Small intestine (tissue), 7 donors: ENCODE measurements at regions not wholly inside any gene's neighbourhood (a gene's known extent, or its start where the extent isn't known, plus 50 kb on each side); places are given as distances from the start of the nearest gene placed in this dataset.

ENCODE experiments used
- DNase-seq, 2 donors: peaks; one replicate each; pipeline versions ENCODE4 v3.0.0 to v3.0.0-alpha.2; 2013
- FAIRE-seq: peaks from 2 replicates; lab custom pipeline; 2012; peaks lifted over from hg19 to GRCh38; lab: Jason Lieb, UNC
- H3K27ac ChIP-seq, 3 donors: one replicate each; pipeline ENCODE4 v1.5.1; 2013; ENCODE audit warnings: low read length in 2 of 3, mild to moderate bottlenecking in 2 of 3, control low read depth in 1 of 3, inconsistent platforms in 1 of 3, low read depth in 1 of 3, moderate library complexity in 1 of 3
- H3K27me3 ChIP-seq, 3 donors: one replicate each; pipeline ENCODE4 v1.6.1; 2013; ENCODE audit warnings: low read length in 3 of 3, inconsistent platforms in 1 of 3; ENCODE audit not compliant: control insufficient read depth in 3 of 3, insufficient read depth in 3 of 3
- H3K36me3 ChIP-seq, 3 donors: one replicate each; pipeline ENCODE4 v1.6.1; 2013; ENCODE audit warnings: low read length in 3 of 3, inconsistent platforms in 1 of 3, low read depth in 1 of 3, mild to moderate bottlenecking in 1 of 3, moderate library complexity in 1 of 3; ENCODE audit not compliant: control insufficient read depth in 3 of 3, insufficient read depth in 2 of 3
- H3K4me1 ChIP-seq, 3 donors: one replicate each; pipeline ENCODE4 v1.6.1; 2013; ENCODE audit warnings: low read length in 2 of 3, inconsistent platforms in 1 of 3, low read depth in 1 of 3, mild to moderate bottlenecking in 1 of 3, moderate library complexity in 1 of 3; ENCODE audit not compliant: control insufficient read depth in 3 of 3, insufficient read depth in 2 of 3
- H3K4me3 ChIP-seq, 3 donors: one replicate each; pipeline ENCODE4 v1.5.1; 2013; ENCODE audit warnings: low read length in 3 of 3, control low read depth in 1 of 3, inconsistent platforms in 1 of 3, low read depth in 1 of 3, mild to moderate bottlenecking in 1 of 3, moderate library complexity in 1 of 3
- H3K9me3 ChIP-seq, 2 donors: one replicate each; pipeline ENCODE4 v1.6.1; 2013; ENCODE audit warnings: low read depth in 1 of 2, low read length in 1 of 2; ENCODE audit not compliant: control insufficient read depth in 2 of 2, insufficient read depth in 1 of 2
- WGBS, 3 donors: extraction: QIAGEN DNeasy Blood & Tissue Kit; methylation state at CpG; one replicate each; pipeline ENCODE4 v1.1.7; 2013; 5-methylcytosine and 5-hydroxymethylcytosine counted together
- donor health status: healthy with polysubstance abuse.
- donor health status: control.
- donor health status: control.
- donor health status: Bipolar disorder and iron deficiency.
- donor health status: healthy.

DNA sequence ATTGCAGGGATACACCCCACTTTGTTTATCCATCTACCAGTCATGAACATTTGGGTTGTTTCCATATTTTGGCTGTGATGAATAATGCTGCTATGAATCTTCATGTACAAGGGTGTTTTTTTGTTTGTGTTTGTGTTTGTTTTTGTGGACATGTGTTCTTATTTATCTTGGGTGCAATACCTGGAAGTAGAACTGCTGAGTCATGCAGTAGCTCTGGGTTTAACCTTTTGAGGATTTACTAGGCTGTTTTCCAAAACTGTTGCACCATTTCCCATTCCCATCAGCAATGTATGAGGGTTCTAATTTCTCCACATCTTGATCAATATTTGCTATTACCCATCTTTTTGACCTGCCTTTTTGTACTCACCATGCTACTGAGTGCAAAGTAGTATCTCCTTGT lies 140.0 kb upstream of the CYP1B1 start:
- no peak for FAIRE-seq
- no peaks in the 10 kb centered on the region for H3K36me3 ChIP-seq
- no peak overlapping the region for H3K27ac ChIP-seq
- H3K4me1 ChIP-seq = peaks cover 0 to 6% (median 0%) of the 10 kb centered on the region in 3 donors
- H3K9me3 ChIP-seq = peaks cover 0 to 3% of the 10 kb centered on the region in 2 donors
- no peak for DNase-seq
- no peak overlapping the region for H3K4me3 ChIP-seq
- H3K27me3 ChIP-seq = peaks cover 0 to 4% (median 2%) of the 10 kb centered on the region in 3 donors

GRCh38 chr2:38215522-38215921 lies 139.6 kb upstream of the CYP1B1 start:
- Histone ChIP-seq H3K27ac (no peak overlapping the region), H3K9me3 (peaks cover 0 to 3% of the 10 kb centered on the region in 2 donors), H3K4me3 (no peak overlapping the region), H3K27me3 (peaks cover 0 to 4% (median 2%) of the 10 kb centered on the region in 3 donors), H3K4me1 (peaks cover 0 to 6% (median 0%) of the 10 kb centered on the region in 3 donors), H3K36me3 (no peaks in the 10 kb centered on the region)
- WGBS, 3 donors = 88 to 92% (median 91%) methylated on average over 2 of the region's 2 CpGs
- DNase-seq (no peak), FAIRE-seq (no peak)

GRCh38 chr2:38214209-38214717 lies 138.3 kb upstream of the CYP1B1 start:
- DNase-seq (peak in 1 of 2 donors; percentile 16), FAIRE-seq (no peak)
- no peak overlapping the region for H3K27ac ChIP-seq

DNA sequence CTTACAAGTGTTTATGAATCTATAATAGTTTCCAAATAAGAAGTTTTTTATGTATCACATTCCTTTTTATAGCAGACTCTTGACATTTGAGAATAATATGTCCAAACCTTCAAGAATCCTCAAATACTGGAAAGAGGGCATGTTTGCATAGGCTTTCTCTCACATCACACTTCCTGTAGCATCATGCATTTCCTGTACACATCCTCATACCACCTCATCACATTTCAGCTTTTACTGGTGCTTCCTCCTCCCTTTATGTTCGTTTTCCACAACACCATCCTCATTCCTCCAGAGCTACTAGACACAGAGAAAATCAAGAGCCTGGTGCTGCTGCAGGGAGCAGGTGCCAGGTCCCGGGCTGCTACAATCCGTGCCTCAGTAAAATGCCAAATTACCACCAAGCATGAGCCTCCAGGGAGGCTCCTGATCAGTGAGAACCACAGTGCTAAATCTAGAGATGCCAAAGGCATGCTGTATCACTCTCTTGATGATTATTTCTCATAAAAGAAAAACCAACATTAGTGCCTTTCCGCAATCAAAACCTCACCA lies 137.7 kb upstream of the CYP1B1 start:
- peaks cover 0 to 2% (median under 1%) of the 10 kb centered on the region in 3 donors for H3K27me3 ChIP-seq
- no peak for DNase-seq
- no peak overlapping the region for H3K27ac ChIP-seq
- H3K9me3 ChIP-seq = no peaks in the 10 kb centered on the region
- peaks cover 0 to 6% (median 0%) of the 10 kb centered on the region in 3 donors for H3K4me1 ChIP-seq
- no peak overlapping the region for H3K4me3 ChIP-seq
- no peak for FAIRE-seq
- WGBS, 3 donors = 79 to 86% (median 80%) methylated on average over 4 of the region's 4 CpGs
- no peaks in the 10 kb centered on the region for H3K36me3 ChIP-seq

More at GRCh38 chr2:38214209-38214717, 138.3 kb upstream of the CYP1B1 start:
- peaks cover 0 to 4% (median 2%) of the 10 kb centered on the region in 3 donors for H3K27me3 ChIP-seq
- no peaks in the 10 kb centered on the region for H3K9me3 ChIP-seq
- peaks cover 0 to 6% (median 0%) of the 10 kb centered on the region in 3 donors for H3K4me1 ChIP-seq
- no peak overlapping the region for H3K4me3 ChIP-seq
- 58 to 64% (median 58%) methylated on average over 5 of the region's 5 CpGs for WGBS, 3 donors
- no peaks in the 10 kb centered on the region for H3K36me3 ChIP-seq

DNA sequence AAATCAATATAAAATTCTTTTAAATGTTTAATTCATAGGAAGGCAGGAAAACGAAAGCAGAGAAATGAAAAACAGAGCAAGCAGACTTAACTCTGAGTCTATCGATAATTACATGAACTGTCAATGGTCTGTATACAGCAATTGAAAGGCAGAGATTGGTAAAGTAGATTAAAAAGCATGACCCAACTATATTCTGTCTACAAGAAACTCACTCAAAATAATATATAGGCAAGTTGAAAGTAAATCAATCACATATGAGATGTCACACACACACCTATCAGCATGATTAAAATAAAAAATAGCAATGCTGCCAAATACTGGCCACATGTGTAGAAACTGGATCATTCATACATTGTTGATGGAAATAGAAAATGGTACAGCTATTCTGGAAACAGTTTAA lies 136.4 kb upstream of the CYP1B1 start:
- Histone ChIP-seq H3K9me3 (no peaks in the 10 kb centered on the region), H3K27ac (no peak overlapping the region), H3K27me3 (peaks cover 0 to 2% (median 0%) of the 10 kb centered on the region in 3 donors), H3K4me1 (peaks cover 0 to 6% (median 0%) of the 10 kb centered on the region in 3 donors), H3K4me3 (no peak overlapping the region), H3K36me3 (no peaks in the 10 kb centered on the region)
- DNase-seq (no peak), FAIRE-seq (no peak)
- WGBS, 3 donors = 93 to 96% (median 94%) methylated on average over 2 of the region's 2 CpGs

DNA sequence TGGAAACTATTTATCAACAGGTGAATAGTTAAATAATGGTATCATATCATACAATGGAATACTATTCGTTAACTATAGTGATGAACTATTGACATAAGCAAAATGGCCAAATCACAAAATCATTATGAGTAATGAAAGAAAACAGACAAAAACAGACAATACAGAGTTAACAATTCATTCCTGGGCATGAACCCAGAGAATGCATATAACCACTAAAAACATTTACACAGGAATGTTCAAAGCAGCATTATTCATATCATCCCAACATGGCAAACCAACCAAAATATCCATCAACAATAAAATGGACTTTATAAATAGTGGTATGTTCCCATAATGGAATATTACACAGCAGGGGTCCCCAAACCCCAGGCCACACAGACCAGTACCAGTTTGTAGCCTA lies 131.2 kb upstream of the CYP1B1 start:
- no peaks in the 10 kb centered on the region for H3K27me3 ChIP-seq
- no peaks in the 10 kb centered on the region for H3K9me3 ChIP-seq
- H3K27ac ChIP-seq = no peak overlapping the region
- H3K4me1 ChIP-seq = no peaks in the 10 kb centered on the region
- H3K36me3 ChIP-seq = no peaks in the 10 kb centered on the region
- H3K4me3 ChIP-seq = no peak overlapping the region
- 84 to 95% (median 93%) methylated on average over 1 of the region's 1 CpG for WGBS, 3 donors
- DNase-seq = no peak
- no peak for FAIRE-seq

GRCh38 chr2:38203446-38203810 lies 127.5 kb upstream of the CYP1B1 start:
- Histone ChIP-seq H3K9me3 (no peaks in the 10 kb centered on the region), H3K36me3 (no peaks in the 10 kb centered on the region), H3K27me3 (no peaks in the 10 kb centered on the region), H3K4me3 (no peak overlapping the region), H3K4me1 (no peaks in the 10 kb centered on the region), H3K27ac (no peak overlapping the region)
- 94 to 96% (median 94%) methylated on average over 9 of the region's 9 CpGs for WGBS, 3 donors
- FAIRE-seq (no peak), DNase-seq (no peak)

DNA sequence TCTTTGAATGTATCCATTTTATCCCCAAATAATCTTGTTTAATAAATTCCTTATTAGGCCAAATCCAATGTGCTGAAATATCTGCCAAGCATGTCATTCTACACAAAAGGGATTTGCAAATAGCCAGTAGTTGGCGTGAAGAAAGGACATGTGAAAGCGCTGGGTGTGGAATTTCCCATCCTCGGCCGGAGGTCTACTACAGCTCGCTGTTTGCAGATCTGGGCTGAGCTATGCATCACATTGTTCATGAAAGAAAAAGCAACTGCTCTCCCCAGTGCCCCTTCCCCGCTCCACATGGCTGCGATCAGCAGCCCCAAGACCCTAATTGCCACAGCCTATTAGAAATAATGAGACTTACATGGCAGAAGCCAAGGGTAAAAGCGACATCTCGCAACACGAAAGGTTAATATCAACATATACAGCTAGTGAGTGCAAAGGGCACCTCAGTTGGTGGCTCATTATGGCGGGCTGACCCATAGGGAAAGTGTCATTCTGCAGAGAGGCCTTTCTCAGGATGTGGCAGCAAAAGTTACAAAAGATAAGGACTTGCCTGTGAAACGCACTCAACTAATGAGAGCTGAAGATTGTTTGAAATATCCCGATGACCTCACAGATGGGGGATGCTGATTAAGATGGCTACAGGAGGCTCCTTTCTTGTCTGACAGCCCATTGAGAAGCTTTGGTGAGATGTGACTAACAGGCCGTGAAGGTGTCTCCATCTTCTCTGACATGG lies 126.9 kb upstream of the CYP1B1 start:
- DNase-seq = no peak
- no peaks in the 10 kb centered on the region for H3K36me3 ChIP-seq
- no peak overlapping the region for H3K4me3 ChIP-seq
- no peaks in the 10 kb centered on the region for H3K9me3 ChIP-seq
- FAIRE-seq = no peak
- 81 to 85% (median 82%) methylated on average over 14 of the region's 14 CpGs for WGBS, 3 donors
- H3K4me1 ChIP-seq = no peaks in the 10 kb centered on the region
- H3K27me3 ChIP-seq = no peaks in the 10 kb centered on the region
- H3K27ac ChIP-seq = no peak overlapping the region
